GM04503 (cell line): ENCODE measurements at regions not wholly inside any gene's neighbourhood (a gene's known extent, or its start where the extent isn't known, plus 50 kb on each side); places are given as distances from the start of the nearest gene placed in this dataset.

Experiments used
- DNase-seq: peaks from one replicate; pipeline ENCODE4 v3.0.0-alpha.2; 2012; ENCODE audit warnings: low read depth

DNA sequence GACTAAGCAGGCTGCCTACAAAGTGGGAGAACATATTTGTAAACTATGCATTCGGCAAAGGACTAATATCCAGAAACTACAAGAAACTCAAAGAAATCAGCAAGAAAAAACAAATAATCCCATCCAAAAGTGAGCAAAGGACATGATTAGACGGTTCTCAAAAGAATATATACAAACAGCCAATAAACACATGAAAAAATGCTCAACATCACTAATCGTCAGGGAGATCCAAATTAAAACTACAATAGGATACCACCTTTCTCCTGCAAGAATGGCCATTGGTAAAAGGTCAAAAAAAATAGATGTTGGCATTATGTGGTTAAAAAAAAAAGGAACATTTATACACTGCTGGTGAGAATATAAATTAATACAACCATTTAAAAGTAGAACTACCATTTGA lies 259.6 kb upstream of the SLITRK3 start:
- DNase-seq: no peak

DNA sequence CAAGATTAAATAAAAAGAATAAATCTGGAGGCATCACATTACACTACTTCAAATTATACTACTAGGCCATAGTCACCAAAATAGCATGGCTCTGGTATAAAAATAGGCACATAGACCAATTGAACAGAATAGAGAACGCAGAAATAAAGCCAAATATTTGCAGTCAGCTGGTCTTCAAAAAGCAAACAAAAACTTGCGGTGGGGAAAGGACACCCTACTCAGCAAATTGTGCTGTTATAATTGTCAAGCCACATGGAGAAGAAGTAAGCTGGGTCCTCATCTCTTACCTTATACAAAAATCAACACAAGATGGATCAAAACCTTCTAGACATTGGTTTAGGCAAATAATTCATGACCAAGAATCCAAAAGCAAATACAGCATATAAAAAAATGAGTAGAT lies 259.2 kb upstream of the SLITRK3 start:
- DNase-seq: no peak

DNA sequence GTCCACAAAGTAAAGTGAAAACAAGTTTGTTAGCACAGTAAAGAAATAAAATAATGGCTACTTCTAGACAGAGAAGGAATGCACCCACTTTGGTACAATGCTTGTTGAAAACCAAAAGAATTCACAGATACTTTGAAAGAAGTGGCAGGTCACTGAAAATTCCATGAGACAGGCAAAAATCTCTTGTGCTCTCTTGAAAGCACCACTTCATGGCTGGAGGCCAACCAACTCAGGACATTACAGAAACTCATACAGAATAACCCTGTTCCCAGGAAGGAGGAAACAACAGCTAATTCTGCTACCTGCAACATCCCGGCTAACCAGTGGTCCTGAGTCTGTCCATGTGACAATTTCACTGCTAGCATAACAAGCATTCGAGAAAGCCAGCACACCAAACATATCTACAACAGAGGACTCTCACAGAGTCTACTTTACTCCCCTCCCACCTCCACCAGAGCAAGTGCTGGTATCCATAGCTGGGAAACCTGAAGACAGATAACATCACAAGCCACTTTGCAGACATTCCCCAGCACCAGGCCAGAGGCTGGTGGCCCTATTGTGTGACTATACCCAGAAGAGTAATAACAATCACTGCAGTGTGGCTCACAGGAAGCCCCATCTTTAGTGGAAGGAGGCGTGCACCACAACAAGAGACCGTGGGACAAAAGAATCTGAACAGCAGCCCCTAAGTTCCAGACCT lies 255.3 kb upstream of the SLITRK3 start:
- DNase-seq: no peak

DNA sequence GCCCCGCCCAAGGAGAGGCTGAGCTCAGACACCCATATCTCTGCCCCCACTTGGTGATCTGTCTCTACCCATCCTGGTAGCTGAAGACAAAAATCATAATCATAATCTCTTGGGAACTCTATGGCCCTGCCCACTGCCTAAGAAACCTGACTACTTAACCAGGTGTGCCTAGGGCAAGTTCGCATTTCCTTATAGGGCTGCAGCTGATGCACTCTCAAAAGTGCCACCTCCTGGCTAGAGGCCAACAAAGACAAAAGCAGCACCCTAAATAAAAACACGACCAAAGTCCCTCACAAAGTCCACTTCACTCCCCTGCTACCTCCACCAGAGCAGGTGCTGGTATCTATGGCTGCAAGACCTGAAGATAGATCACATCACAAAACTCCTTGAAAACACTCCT lies 250.4 kb upstream of the SLITRK3 start:
- no peak for DNase-seq

DNA sequence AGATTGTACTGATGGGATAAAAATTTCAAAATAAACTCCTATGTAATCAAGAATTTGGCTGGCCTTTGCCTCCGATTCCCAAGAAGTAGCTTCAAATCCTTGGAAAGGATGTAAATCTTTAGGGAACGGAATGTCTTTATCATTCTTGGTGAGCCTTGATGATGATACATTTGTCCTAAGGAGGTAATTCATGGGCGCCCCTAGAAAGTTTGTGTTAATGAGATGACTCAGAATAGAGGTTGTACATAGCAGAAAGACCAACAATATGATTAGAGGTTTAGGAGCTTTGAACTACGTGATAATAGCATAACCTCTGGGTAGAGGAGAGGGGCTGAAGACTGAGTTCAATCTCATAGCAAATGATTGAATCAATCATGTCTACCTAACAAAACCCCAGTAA lies 248.6 kb upstream of the SLITRK3 start:
- no peak for DNase-seq

DNA sequence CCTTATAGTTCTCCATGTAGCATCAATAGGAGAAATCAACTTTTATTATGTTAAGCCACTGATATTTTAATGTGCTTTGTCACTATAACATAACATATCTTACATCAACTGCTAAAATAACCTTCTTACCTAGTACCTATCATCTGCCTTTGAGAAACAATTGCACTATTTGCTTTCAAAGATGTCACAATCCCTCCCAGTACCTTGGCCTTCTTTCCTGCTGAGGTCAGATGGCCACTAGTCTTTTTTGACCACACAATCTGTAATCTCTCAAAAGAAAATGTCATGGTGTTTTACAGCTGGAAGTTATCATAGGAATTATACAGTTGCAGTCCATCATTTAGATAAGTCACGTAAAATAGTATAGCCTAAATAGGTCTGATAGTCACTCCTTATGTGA lies 247.5 kb upstream of the SLITRK3 start:
- DNase-seq: no peak

DNA sequence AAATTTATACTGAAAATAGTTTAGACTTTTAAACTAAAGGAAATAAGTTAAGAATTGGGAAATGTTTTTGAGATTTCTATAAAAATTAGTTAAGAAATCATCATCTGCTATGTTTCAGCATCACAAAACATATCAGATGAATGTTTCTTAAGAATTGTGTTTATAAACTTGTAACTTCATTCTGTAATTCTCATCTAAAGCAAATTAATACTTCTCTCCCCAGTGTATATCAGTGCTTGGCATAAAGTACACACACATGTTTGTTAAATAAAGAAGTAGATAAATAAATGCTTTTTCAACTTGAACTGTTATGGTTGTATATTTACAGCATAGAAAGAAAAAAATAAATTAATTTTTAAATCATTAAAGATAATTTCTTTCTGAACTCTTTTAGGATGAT lies 245.9 kb upstream of the SLITRK3 start:
- DNase-seq: no peak

DNA sequence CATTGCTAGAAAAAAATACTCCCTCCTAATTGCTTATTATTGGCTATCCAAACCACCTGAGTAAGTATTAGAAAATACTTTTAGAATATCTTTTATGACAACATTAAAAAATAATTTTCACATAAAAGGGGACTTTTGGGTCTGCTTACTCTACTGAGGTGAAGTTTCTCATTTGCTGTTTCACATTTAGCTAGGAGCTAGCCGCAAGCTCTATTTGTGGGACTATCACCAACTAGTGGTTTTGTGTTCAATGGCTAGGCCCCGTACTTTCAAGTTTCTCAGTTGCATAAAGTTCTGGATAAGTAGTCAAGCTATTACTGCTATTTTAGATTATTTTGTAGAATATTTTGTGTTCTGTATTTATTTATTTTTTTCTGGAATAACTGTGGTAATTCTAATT lies 244.2 kb upstream of the SLITRK3 start:
- no peak for DNase-seq

DNA sequence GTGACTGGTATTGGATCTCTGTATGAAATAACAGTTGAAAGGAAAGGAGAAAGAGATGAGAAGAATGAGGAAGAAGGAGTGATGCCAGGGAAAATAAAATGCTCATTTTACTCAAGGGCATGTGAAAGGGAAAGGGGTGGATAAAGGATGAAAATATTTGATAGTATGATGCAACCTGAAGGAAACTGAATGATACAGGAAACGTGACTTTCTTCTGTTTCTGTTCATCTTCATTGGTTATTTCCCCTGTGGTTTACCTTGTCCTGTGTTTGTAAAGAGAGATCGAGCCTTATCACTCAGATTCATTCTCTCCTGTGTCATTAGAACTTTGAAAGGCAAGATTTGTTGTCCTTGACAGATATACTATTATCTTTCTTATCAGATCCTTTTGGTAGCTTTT lies 243.6 kb upstream of the SLITRK3 start:
- no peak for DNase-seq

DNA sequence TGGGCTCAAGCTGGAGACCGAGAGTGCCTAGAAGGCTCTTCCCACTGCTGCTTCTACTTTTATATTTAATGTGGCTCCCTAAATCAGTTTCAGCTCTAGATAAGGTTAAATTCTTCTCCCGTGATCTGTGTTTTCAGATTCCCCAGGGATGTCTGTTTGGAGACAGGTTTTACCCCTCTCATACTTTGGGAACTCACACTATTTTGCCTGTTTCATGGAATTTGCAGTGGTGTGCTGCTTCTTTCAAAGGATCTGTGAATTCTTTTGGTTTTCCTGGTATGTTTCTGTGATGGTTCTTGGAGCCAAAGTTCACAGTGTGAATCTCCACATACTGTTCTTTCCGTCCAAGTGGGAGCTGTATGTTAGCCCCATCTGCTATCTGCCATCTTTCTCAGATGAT lies 238.3 kb upstream of the SLITRK3 start:
- no peak for DNase-seq

DNA sequence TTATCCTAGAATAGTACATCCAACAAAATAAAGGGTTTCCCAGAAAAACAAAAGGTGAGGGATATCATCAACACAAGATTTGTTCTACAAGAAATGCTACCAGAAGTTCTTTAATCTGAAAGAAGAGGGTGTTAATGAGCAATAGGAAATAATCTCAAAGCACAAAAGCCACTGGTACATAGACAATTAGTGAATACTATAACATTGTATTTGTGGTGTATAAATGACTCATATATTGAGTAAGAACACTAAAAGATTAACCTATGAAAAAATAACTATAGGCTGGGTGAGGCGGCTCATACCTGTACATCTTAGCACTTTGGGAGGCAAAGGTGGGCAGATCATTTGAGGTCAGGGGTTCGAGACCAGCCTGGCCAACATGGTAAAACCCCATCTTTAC lies 210.2 kb upstream of the SLITRK3 start:
- no peak for DNase-seq

DNA sequence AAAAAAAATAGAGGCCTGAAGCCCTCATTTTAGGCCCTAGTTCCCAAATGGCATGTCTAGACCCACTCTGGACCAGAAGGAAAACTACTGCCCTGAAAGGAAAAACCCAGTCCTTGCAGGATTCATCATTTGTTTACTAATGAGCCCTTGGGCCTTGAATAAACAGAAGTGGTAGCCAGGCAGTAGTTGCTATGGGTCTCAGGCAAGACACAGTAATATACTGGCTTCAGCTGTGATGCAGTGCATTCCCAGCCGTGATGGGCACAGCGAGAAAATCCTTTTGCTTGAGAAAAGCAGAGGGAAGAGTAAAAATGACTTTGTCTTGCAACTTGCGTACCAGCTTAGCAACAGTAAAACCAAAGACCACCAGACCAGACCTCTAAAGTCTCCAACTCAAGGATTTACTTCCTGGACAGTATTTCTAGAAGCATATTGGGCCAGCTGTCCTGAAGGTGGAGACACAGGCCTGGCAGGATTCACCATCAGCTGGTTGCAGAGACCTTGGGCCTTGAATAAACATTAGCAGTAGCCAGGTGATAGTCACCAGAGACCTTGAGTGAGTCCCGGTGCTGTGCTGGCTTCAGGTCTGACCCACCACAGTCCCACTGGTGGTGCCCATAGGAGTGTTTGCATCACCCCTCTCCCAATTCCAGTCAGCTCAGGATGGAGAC lies 208.3 kb upstream of the SLITRK3 start:
- no peak for DNase-seq

DNA sequence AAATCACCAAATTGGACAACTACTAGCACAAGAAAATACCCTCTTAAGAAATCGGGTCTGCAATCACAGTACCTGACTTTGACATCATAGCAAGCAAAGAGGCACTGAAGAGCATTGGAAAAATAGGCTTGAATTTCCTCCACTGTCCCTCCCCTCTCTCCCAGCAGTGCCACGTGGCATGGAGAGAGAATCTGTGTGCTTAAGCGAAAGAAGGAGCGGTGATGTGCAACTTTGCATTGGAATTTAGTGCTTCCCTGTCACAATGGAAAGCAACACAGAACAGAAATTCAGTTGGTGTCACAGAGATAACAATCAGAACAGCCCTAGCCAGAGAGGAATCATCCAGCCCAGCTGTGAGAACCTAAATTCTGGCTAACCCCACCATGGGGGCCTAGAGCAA lies 207.5 kb upstream of the SLITRK3 start:
- DNase-seq: no peak

DNA sequence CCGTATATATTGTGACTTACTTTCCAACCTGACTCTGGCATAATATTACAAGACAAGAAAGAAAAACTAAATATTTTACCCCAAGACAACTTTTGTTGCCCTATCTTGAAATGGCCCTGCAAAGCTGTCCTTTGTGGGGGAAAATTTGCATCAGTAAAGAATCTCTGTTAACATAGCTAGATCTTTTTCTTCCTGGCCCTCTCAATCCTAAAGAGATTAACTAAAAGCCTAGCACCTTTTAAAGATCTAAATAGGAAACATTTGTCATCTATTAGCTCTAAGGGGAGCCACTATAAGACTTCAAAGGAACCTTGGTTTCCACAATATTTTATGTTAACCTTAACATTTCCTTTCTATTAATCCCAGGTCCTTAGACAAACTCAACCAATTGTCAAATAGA lies 199.0 kb upstream of the SLITRK3 start:
- DNase-seq: no peak

DNA sequence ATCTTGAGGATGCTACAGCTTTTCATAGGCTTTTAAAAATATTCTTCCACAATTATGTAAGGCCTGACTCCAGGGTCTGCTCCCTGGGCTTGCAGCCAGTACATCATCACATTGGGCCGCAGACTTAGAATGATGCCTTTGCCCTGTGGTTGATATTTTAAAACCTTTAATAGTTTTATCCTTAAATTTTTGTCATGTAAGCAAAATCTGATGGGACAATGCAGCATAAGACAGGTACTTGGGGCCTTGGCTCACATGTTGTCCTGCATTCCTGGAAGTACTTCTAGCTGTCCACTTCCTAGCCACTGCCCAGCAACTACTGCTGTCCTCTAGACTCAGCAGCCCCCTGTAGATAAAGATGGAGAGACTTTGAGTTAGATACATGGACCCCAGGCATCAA lies 197.3 kb upstream of the SLITRK3 start:
- no peak for DNase-seq

DNA sequence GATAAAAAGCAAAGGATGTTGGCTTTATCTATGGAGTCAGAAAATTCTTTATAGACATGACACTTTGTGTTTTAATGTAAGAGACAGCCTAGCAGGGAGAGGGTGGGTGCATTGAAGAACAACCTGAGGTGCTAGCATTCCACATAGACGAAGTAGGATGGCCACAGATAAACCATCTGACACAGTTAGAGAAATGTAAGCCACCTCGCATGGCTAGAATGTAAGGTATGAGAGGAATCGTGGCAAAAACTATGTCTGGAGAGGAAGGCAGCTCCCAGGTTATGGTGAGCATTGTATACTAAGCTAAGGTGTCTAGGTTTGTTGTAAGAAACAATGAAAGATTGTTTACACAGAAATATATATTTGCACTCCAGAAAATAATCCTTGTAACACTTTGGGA lies 194.0 kb upstream of the SLITRK3 start:
- DNase-seq: no peak

DNA sequence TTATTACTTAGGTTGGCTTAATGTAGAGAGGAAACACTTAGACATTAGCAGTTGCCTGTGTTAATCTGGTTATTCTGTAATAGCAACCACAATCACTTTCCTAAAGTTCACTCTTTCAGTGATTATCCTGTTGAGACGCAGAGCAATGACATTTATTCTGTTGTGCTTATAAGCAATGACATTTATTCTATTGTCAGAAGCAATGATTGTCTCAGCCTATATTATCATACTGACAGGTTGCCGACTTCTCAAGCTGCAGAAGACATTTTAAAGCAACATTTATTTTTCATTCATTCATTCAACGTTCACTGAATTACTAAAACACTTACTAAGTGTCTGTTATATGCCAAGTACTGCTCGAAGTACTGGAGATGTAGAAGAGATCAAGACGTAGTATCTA lies 193.5 kb upstream of the SLITRK3 start:
- DNase-seq: no peak

DNA sequence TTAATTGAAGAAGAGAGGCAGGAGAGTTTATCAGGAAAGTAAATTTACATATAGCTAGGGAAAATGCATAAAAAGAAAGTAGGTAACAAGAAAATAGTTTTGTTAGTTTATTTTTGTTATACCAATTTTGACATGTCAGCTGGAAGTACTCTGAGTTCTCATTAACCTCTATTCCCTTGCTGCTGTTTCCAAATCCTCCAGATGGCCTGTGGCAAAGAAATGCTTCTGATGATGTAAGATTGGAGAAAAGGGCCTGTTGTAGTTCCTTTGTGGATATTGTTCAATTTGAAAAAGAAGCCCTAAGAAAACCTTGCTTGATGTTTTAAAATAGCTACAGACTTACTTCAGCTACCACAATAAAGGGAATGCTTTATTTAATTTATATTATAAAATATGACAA lies 192.9 kb upstream of the SLITRK3 start:
- no peak for DNase-seq

DNA sequence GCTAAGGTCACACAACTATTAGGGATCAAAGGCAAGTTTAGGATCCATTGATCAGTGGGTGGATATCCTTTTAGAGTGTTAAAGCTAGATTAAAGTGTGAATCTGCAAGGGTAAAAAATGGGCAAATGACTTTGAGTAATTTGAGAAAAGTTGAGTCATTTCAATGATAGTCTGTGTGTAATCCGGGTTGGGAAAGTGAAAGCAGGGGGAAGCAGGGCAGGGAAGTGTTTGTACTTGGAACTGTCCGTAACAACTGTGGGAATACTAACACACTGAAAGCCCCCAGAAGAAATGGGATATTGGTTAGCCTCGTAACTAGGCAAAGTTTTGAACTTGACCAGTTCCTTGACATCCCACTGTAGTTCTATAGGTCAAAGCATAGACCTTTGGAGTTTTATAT lies 187.2 kb upstream of the SLITRK3 start:
- no peak for DNase-seq

DNA sequence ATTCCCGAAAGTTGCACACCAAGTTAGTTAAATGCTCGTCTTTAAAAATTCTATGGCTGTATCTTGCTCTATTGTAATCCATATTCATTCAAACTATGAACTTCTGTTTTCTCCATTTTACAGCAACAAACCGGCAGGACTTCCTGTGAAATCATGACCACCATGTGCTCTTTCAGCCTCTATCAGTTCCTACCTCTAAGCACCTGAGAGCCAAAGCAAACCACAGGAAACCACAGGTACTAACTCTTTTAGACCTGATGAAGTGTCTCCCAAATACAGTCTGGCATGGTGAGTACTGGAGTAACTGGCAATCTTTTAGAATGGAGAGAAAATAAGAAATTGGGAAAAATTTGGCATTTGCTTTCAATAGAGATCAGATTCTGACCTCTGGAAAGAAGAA lies 186.5 kb upstream of the SLITRK3 start:
- DNase-seq: no peak

DNA sequence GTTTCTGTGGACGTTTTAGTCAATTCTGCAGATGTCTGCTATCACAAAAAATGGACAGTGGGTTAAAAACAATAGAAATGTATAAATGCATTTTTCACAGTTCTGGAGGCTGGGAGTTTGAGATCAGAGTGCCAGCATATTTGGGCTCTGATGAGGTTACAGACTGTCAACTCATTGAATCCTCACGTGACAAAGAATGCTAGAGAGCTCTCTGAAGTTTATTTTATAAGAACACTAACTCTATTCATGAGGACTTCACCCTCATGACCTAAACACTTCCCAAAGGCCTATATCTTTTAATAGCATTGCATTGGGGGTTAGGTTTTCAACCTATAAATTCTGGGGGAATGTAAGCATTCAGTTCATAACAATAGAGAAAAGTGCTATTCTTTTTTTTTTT lies 182.6 kb upstream of the SLITRK3 start:
- no peak for DNase-seq

DNA sequence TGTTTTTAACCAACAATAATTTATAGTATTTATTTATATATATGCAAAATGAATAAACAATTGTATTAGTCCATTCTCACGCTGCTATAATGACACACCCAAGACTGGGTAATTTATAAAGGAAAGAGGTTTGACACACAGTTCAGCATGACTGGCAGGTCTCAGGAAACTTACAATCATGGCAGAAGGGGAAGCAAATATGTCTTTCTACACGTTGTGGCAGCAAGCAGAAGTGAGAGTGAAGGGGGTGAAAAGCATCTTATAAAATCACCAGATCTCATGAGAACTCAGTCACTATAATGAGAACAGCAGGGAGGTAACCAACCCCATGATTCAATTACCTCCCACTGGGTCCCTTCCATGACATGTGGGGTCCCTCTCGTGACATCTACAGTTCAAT lies 162.8 kb upstream of the SLITRK3 start:
- no peak for DNase-seq

DNA sequence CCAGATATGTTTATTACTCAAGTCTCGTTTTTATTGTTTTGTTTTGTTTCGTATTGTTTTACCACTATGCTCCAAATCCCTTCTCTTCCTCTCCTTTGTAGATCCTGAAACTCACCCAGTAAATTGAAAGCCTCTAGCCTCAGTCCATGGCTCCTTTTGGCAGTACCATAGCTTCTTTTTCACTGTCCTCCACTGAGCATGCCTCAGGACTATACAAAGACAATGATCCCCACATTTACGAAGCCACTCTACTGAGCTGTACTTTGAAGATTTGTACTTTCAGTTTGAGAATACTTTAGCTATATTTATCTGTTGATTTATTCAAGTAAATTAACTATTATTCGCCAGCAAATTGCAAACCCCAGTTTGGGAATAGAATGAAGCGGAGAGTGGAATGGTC lies 159.1 kb upstream of the SLITRK3 start:
- DNase-seq: no peak

DNA sequence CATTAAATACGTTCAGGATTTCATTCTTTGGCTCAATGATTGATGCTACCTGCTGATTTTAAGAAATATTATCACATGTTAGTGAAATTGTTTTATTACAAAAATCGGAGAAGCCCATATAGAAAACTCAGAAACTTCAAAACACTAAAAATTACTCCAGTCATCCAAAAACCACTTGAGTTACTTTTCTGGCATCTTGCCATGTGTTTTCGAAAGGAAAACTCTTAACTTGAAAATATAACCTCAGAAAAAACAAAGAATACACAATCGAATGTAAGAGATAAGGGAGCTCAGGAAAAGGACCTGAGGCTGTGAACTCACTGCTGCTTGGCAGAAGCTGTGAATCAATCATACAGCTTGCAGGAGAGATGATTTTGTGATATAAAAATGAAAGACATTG lies 151.3 kb upstream of the SLITRK3 start:
- no peak for DNase-seq
